ENCODE measurements at regions not wholly inside any gene's neighbourhood (a gene's known extent, or its start where the extent isn't known, plus 50 kb on each side); places are given as distances from the start of the nearest gene placed in this dataset.
"Not testable (repeated sequence)": the region's sequence is repeated elsewhere in the genome, so short reads cannot be mapped to it uniquely, and the experiment has no call there.

- not testable (repeated sequence) for DNase-seq
Observed at GRCh38 chr5:68020461-68020969, 195.0 kb upstream of the PIK3R1 start.

- peak in 1 of 2 donors; percentile 63 for DNase-seq
Observed at GRCh38 chr5:68015381-68016302, 199.9 kb upstream of the PIK3R1 start.

DNA sequence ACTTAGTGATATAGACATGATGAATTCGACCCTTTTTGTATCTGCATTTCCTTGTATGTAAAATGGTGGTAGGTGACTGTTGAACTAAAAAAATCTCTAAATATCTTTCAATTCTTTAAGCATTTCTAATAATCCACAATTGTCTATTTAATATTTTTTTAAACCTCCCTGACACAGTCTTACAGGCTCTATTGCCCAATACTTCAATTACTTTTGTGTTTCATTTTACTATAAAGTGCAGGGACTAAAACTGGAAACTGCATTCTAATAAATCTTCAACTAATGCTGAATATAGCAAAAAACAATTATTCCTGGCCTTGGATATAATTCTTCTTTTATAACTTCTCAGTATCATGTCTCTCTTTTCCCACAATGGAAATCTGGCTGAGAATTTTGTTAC, 202.7 kb upstream of the PIK3R1 start:
- DNase-seq = no peak

DNA sequence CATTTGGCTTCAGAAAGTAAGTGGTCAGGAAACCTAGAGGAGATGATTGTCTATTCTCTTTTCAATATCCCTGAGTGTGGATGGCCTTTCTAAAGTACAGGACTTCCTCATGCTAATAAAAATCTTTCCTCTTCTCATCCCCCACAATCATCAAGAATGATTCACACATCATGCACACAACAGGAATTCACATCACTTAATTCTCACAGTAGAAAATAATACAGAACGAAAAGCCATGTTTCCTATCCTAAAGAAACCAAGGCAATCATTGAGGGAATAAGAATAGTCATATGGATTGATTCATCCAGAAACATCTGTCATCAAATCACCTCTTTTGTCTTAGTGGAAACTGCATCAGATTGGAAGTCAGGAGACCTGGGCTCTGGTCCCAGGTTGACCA, 203.1 kb upstream of the PIK3R1 start:
- no peak for DNase-seq

DNA sequence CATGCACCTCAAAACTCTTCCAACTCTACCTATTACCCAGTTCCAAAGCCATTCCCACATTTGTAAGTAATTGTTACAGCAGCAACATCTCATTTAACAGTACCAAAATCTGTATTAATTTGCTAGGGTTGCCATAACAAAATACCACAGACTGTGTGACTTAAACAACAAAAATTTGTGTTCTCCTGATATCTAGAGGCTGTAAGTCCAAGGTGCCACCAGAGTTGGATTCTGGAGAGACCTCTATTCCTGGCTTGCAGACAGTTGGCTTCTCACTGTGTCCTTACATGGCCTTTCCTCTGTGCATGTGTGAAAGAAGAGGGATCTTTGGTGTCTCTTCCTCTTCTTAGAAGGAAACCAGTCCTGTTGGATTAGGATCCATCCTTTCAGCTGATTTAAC, 203.8 kb upstream of the PIK3R1 start:
- no peak for DNase-seq

- DNase-seq = no peak
Observed at GRCh38 chr5:68011259-68011760, 204.2 kb upstream of the PIK3R1 start.

- no peak for DNase-seq
Observed at GRCh38 chr5:68010740-68011139, 204.8 kb upstream of the PIK3R1 start.

- DNase-seq = no peak
Observed at GRCh38 chr5:68007451-68007850, 208.1 kb upstream of the PIK3R1 start.

DNA sequence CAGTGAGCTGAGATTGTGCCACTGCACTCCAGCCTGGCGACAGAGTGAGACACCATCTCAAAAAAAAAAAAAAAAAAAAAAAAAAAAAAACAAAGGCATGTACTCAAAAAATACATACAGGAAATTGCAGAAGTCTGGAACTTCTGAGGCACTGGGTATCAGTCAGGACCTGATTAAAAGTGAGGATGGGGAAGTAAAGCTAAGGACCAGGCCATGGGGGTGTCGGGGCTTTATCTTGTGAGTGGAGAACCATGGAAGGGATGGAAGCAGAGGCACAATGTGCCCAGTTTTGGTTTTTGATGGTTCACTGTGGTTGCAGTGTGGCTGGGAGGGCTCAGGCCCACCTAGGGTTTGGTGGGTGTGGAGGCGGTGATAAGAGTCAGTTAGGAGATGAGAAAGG, 212.7 kb upstream of the PIK3R1 start:
- no peak for DNase-seq

GRCh38 chr5:68000805-68001204, 214.8 kb upstream of the PIK3R1 start:
- no peak for DNase-seq

- no peak for DNase-seq
Observed at GRCh38 chr5:67999391-67999790, 216.2 kb upstream of the PIK3R1 start.

DNA sequence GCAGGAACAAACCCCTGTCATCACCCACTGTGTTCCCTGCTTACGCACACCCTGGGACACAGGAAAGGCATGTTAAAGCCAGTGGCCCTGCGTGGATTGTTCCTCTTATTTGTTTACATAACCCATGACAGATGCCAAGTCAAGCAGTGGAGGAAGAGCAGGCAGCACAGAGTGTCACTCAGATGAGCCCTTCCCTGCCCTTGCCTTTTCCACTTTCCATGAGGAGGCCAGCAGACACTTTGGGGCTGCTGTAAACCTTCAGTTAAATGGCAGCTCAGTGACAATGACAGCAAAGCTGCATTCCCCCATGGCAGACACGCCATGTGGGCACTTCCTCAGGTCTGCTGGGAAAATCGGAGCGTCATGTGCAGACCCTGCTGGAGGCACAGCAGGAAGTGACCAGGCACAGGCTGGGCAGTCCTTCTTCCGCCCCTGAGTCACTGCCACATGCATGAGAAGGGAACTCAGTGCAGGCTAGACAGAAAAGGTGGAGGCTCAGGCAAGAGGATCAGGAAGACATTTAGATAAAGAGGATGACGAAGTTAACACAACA, 216.8 kb upstream of the PIK3R1 start:
- DNase-seq = no peak

DNA sequence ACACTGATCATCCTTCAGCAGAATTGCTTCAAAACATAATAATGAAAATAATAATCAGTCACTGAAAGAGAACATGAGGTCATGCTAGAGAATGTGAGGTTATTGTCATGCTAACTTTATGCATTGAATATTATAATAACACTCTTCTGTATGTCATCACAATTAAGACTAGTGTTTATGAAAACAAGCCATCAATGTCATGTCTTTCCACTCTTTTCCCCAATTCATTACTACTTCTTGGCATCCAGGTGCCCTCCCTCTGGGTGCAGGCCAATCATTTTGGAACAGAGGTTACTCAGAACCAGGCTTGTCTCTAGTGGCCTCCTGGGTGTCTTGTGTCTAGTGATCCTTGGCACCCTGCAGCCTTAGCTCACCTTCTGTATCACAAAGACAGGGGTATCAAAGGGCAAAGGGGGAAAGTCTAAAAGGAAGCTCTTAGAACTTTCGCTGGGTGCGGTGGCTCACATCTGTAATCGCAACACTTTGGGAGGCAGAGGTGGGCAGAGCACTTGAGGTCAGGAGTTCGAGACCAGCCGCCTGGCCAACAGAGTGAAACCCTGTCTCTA, 217.6 kb upstream of the PIK3R1 start:
- DNase-seq = no peak

GRCh38 chr5:67997148-67997547, 218.4 kb upstream of the PIK3R1 start:
- DNase-seq = no peak

- DNase-seq = no peak
Observed at GRCh38 chr5:67996596-67996995, 219.0 kb upstream of the PIK3R1 start.

DNA sequence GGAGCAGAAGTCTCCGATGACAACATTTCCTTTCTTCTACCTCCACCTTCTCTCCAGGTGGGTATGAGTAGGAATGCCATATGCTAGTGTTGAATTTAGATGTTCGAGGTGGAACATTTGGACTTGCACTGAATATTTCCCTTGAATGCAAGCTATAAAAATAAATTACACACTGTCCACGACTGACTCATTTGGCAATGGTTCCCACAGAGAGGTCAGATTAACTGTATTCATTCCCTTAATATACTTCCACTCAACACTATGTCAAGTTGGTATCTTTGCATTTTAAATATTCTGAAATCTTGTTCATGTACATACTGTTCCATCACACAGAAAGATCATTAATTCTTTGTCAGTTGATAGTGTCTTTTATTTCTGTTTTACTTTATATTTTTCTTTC, 222.6 kb upstream of the PIK3R1 start:
- DNase-seq = no peak

GRCh38 chr5:67989456-67989855, 226.1 kb upstream of the PIK3R1 start:
- DNase-seq = no peak

- no peak for DNase-seq
Observed at GRCh38 chr5:67986761-67987160, 228.8 kb upstream of the PIK3R1 start.

- no peak for DNase-seq
Observed at GRCh38 chr5:67985686-67986387, 229.7 kb upstream of the PIK3R1 start.

- DNase-seq = no peak
Observed at GRCh38 chr5:67984546-67984945, 231.0 kb upstream of the PIK3R1 start.

- DNase-seq = no peak
Observed at GRCh38 chr5:67983251-67984110, 232.1 kb upstream of the PIK3R1 start.

GRCh38 chr5:67982160-67982559, 233.4 kb upstream of the PIK3R1 start:
- DNase-seq = not testable (repeated sequence)
